Progenitor cell of endocrine pancreas (in vitro differentiated cells): ENCODE measurements at regions not wholly inside any gene's neighbourhood (a gene's known extent, or its start where the extent isn't known, plus 50 kb on each side); places are given as distances from the start of the nearest gene placed in this dataset.

ENCODE experiments used
- DNase-seq: peaks from one replicate; pipeline ENCODE4 v3.0.0; 2021; ENCODE audit warnings: low spot score; ENCODE audit not compliant: unreplicated experiment
- H3K27ac Mint-ChIP-seq: 2 replicates; pipeline ENCODE4 v1.8.0; 2021; ENCODE audit warnings: mild to moderate bottlenecking, moderate library complexity, mixed read lengths
- H3K27me3 Mint-ChIP-seq: 2 replicates; pipeline ENCODE4 v1.8.0; 2021; ENCODE audit warnings: mixed read lengths
- H3K36me3 Mint-ChIP-seq: 2 replicates; pipeline ENCODE4 v1.8.0; 2022; ENCODE audit warnings: mixed read lengths; ENCODE audit not compliant: insufficient read depth
- H3K4me1 Mint-ChIP-seq: 2 replicates; pipeline ENCODE4 v1.8.0; 2021; ENCODE audit warnings: low read depth, mixed read lengths
- H3K4me3 Mint-ChIP-seq: 2 replicates; pipeline ENCODE4 v1.8.0; 2021; ENCODE audit warnings: low read depth, mild to moderate bottlenecking, moderate library complexity, mixed read lengths
- H3K9me3 Mint-ChIP-seq: 2 replicates; pipeline ENCODE4 v1.8.0; 2021; ENCODE audit warnings: low read depth, mixed read lengths
- CTCF ChIP-seq: fragments of 200-600 bp; sonication (generic); IDR thresholded peaks from one replicate; pipeline ENCODE4 v1.5.0; 2021; ENCODE audit warnings: antibody characterized with exemption, mild to moderate bottlenecking; ENCODE audit not compliant: unreplicated experiment

GRCh38 chr13:74227476-74228158 is 93.4 kb upstream of the KLF12 start:
- peaks cover 11% of the 10 kb centered on the region for H3K4me1 Mint-ChIP-seq
- TF ChIP-seq CTCF: no peak
- peaks cover 3% of the 10 kb centered on the region for H3K36me3 Mint-ChIP-seq
- H3K9me3 Mint-ChIP-seq: peaks cover 7% of the 10 kb centered on the region
- H3K4me3 Mint-ChIP-seq: no peak overlapping the region
- DNase-seq: no peak
- H3K27me3 Mint-ChIP-seq: peaks cover 49% of the 10 kb centered on the region
- no peak overlapping the region for H3K27ac Mint-ChIP-seq

- Mint-ChIP-seq H3K36me3 (peaks cover 3% of the 10 kb centered on the region), H3K27me3 (peaks cover 51% of the 10 kb centered on the region), H3K9me3 (peaks cover 7% of the 10 kb centered on the region), H3K4me3 (no peak overlapping the region), H3K27ac (no peak overlapping the region), H3K4me1 (peaks cover 11% of the 10 kb centered on the region)
- no peak for TF ChIP-seq CTCF
- no peak for DNase-seq
Measured at GRCh38 chr13:74226791-74227475, 92.7 kb upstream of the KLF12 start.

GRCh38 chr13:74221752-74222151 is 87.5 kb upstream of the KLF12 start:
- H3K36me3 Mint-ChIP-seq: no peaks in the 10 kb centered on the region
- TF ChIP-seq CTCF: no peak

GRCh38 chr13:74219566-74219965 is 85.4 kb upstream of the KLF12 start:
- no peak for DNase-seq
- H3K4me3 Mint-ChIP-seq: no peak overlapping the region
- H3K27ac Mint-ChIP-seq: no peak overlapping the region
- no peaks in the 10 kb centered on the region for H3K36me3 Mint-ChIP-seq
- H3K9me3 Mint-ChIP-seq: no peaks in the 10 kb centered on the region
- no peak for TF ChIP-seq CTCF
- peaks cover 76% of the 10 kb centered on the region for H3K27me3 Mint-ChIP-seq
- H3K4me1 Mint-ChIP-seq: no peaks in the 10 kb centered on the region

More at GRCh38 chr13:74221752-74222151, 87.5 kb upstream of the KLF12 start:
- Mint-ChIP-seq H3K27me3 (peaks cover 60% of the 10 kb centered on the region), H3K9me3 (no peaks in the 10 kb centered on the region), H3K27ac (no peak overlapping the region), H3K4me1 (no peaks in the 10 kb centered on the region), H3K4me3 (no peak overlapping the region)
- DNase-seq: no peak

GRCh38 chr13:74218291-74218690 is 84.1 kb upstream of the KLF12 start:
- Mint-ChIP-seq H3K27ac (no peak overlapping the region), H3K9me3 (no peaks in the 10 kb centered on the region)

More at GRCh38 chr13:74218291-74218690, 84.1 kb upstream of the KLF12 start:
- Mint-ChIP-seq H3K36me3 (no peaks in the 10 kb centered on the region), H3K27me3 (peaks cover 68% of the 10 kb centered on the region), H3K4me1 (no peaks in the 10 kb centered on the region), H3K4me3 (no peak overlapping the region)
- DNase-seq: no peak
- no peak for TF ChIP-seq CTCF
